NCI-H774 (cell line): ENCODE measurements at regions not wholly inside any gene's neighbourhood (a gene's known extent, or its start where the extent isn't known, plus 50 kb on each side); places are given as distances from the start of the nearest gene placed in this dataset.
A peak's percentile ranks its signal among the peaks of the same experiment; 100 is the strongest.
"Not testable (repeated sequence)": the region's sequence is repeated elsewhere in the genome, so short reads cannot be mapped to it uniquely, and the experiment has no call there.

Source experiments
- DNase-seq: peaks from one replicate; lab custom pipeline; 2025; lab: John Stamatoyannopoulos, UW

DNA sequence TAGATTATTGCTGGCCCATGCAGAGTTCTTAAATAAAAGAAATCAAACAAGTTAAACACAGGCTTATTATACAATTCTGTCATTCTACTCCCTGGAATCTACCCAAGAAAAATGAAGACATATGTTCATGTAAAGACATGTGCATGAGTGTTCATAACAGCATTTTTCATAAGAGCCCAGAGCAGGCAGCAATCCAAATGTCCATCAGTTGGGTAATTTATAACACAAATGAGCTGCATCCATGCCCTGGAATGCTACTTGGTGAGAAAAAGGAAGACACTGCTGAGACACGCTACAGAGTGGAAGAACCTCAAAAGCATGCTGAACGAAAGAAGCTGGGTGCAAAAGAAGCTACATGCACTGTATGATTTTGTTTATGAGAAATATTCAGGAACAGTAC is 342.6 kb downstream of the TCERG1L start:
- DNase-seq: no peak

DNA sequence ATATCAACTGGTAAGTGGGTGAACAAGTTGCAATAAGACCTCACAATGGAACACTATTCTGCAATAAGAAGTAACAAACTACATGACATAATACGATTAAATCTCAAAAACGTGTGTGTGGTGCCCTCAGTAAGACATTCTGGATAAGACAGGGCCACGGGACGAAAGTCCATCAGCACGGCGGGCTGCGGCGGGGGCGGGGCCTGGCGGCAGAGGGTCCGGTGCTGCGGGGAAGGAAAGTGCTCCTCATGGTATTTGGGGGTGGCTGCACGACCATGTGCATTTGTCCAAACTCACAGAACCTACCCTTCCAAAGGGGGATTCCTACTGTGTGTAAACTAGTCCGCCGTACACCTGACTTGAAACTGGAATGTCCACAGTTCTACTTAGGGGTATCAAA is 341.8 kb downstream of the TCERG1L start:
- no peak for DNase-seq

GRCh38 chr10:130970341-130971122 is 341.0 kb downstream of the TCERG1L start:
- DNase-seq: no peak

DNA sequence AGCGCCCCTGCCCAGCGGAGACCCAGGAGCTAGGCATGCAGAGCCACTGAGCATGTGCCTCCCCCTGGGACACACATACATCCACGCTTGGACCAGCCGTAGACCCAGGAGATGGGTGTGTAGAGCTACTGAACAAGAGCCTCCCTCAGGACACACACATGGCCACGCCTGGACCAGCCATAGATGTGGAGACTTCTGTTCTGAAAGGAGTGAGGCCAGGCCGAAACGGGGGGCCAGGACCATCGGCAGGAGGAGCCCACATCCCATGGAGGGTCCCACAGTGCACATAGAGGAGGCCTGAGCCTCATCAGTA is 340.4 kb downstream of the TCERG1L start:
- DNase-seq: no peak

- no peak for DNase-seq
Measured at GRCh38 chr10:130973127-130973839, 338.2 kb downstream of the TCERG1L start.

DNA sequence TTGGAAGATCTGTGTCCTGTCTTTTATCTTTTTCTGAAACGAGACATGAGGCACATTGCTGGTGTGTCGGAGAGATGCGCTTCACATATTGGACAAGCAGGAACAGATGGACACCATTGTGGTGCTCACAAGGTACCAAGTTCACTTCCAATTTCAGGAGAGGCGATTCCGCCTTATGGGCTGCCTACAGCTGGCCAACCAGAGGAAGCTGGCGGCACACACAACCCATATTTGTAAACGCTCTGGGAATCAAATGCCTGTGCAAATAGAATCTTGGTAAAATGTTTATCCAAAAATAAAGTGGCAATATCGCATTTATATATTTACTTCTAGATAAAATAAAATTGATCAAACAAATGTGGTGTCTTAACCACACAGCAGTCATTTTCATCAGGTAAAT is 337.4 kb downstream of the TCERG1L start:
- DNase-seq: no peak

DNA sequence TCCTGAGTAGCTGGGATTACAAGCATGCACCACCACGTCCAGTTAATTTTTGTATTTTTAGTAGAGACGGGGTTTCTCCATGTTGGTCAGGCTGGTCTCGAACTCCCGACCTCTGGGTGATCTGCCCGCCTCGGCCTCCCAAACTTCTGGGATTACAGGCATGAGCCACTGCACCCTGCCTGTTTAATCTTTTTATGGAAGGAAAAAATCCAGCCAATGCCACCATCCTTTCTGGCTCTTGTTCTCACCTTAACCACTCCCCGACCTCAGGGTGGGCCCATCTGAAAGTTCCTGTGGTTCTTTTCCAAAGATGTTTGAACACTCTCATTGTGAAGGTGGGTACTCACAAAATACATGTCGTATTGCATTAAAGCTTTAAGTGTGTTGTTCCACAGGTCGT is 336.2 kb downstream of the TCERG1L start:
- not testable (repeated sequence) for DNase-seq

- DNase-seq: no peak
Measured at GRCh38 chr10:130982802-130983201, 328.7 kb downstream of the TCERG1L start.

DNA sequence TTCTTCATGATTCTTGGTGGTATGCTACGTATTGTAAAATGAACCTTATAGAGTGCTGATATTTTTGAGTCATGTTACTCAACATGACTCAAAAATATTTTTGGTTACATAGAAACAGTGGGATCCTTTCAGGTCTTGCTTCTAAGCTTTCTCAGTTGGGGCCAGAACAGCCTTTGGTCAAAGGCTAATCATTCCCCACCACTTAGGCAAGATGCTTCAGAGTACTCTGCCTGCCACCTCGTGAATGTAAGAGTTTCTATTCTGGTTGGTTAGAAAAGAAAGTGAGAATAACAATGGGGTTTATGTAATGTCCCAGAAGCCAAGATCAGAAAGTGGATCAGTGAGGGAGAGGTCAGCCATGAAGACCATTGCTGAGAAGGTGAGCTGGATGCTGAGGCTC is 327.8 kb downstream of the TCERG1L start:
- no peak for DNase-seq

GRCh38 chr10:130984686-130985085 is 326.8 kb downstream of the TCERG1L start:
- no peak for DNase-seq

DNA sequence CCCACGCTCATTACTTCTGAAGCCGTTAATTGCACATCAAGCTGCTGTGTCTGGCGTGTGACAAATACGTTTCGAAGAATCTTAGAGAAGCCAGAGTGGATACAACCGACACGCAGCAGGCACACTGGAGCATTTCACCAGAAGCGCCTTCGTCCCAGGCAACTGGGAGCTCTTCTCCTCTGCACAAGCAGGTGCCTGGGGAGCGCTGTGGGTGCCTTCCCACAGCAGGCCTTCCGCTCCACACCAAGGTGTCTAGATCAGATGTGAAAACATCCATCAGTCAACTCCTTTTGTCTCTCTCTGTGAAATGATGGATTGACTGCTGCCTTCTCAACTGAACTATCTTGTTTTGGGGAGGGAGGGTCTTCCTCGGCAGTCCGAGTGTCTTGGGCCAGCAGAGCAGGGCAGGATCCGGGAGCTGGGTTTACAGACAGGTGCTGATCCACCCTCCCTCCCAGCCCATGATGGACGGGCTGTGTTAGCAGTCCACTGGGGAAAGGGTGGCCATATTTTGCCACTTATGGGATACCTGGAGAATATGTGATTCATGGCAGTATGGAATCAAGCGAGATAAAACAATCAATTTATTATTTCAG is 326.3 kb downstream of the TCERG1L start:
- DNase-seq: no peak

GRCh38 chr10:130986846-130987245 is 324.7 kb downstream of the TCERG1L start:
- DNase-seq: no peak

GRCh38 chr10:130987401-130987800 is 324.1 kb downstream of the TCERG1L start:
- DNase-seq: no peak

DNA sequence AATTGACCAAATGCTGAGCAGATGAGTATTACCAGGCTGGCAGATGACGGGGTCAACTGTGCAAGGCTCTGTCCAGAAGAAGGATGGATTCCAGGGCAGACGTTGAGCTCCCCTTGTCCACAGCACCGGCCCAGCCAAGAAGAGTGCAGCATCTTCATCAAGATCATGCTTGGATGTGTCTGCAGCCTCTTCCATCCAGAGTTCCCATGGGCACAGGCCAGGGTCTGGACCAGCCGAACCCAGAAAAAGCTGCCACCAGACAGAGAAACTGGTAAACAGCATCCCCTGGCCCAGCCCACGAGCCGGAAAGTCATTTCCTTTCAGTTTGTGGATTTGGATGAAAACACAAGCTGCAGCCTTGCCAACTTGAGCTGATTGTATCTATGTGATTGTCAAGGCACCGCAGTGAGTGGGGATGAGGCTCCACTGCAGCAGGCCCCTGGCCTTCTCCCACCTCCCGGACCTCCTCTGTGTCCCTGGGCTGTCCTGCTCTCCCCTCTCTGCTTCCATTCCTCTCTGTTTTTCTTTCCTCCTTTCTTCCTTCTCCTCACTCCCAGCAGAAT is 321.8 kb downstream of the TCERG1L start:
- DNase-seq: no peak

GRCh38 chr10:130990486-130990885 is 321.0 kb downstream of the TCERG1L start:
- peak; percentile 28 for DNase-seq

DNA sequence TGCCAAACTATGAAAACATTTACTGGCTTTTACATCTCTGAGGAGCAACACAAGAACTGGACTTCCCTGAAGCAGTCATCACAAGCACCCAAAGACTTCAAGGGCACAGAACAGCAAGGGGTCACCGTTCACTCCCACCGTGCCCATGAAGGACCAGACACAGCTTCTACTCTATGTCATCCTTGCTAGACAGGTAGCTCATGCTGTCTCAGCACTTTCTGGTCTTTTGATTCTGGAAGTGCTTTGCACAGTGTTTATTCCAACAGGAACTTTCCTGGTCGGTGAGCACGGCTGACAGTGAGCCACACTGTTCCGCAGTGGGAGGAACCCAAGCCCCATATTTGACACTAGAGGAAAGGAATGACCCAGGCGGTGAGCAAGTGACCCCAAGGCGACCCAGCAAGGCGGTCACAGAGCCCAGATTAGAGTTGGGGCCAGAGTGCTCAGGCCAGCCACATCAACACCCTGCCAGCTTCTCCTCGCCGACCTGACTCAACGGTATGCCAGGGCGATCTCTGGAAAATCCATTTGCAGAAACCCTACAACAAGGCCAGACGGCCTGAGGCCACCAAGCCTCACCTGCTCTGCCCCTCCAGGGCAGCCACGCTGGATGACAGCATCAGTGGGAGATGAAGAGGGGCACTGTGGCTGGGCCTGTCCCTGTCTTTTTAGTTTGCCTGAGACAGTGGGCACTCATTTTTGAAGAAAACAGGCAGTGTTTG is 318.6 kb downstream of the TCERG1L start:
- no peak for DNase-seq

DNA sequence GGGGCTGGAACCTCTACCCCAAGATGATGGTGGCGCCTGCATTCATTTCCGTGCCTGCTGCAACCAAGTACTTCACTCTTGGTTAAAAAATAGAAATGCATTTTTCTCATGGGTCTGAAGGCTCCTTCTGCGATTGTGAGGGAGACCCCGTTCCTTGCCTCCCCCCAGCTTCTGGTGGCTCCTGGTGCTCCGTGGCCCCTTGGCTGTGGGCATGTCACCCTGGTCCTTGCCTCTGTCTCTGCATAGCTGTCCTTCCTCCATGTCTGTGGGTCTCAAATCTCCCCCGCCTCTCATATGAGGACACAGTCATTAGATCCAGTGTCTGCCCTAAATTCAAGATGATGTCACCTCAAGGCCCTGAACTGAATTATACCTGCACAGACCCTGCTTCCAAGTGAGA is 317.9 kb downstream of the TCERG1L start:
- DNase-seq: no peak

GRCh38 chr10:130994191-130994590 is 317.3 kb downstream of the TCERG1L start:
- DNase-seq: no peak

- no peak for DNase-seq
Measured at GRCh38 chr10:130994845-130995244, 316.7 kb downstream of the TCERG1L start.

GRCh38 chr10:130997267-130998045 is 314.1 kb downstream of the TCERG1L start:
- DNase-seq: no peak

- no peak for DNase-seq
Measured at GRCh38 chr10:130998046-130998435, 313.5 kb downstream of the TCERG1L start.

- DNase-seq: no peak
Measured at GRCh38 chr10:130998642-130999041, 312.9 kb downstream of the TCERG1L start.
